ENCODE measurements at regions not wholly inside any gene's neighbourhood (a gene's known extent, or its start where the extent isn't known, plus 50 kb on each side); places are given as distances from the start of the nearest gene placed in this dataset.

DNA sequence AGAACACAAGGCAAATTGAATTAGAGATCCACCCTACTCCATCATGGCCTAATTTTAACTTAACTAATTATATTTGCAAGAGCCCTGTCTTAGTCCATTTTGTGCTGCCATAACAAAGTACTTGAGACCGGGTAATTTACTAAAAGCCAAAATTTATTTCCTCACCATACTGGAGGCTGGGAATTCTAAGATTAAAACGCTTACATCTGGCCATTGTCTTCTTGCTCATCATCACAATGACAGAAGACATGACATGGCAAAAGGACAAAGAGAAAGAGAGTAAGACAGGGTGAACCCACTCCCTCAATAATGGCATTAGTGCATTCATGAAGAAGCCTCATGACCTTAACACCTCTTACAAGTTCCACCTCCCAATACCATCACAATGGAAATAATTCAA, 1068.6 kb downstream of the DNAJB9 start:
- TF ChIP-seq EZH2 (IDR thresholded peaks at IDR 0.05; ENCODE audit: low read length, missing control alignments): no peak
- TF ChIP-seq CTCF (conservative IDR thresholded peaks at IDR 0.05 in 1 of 2, IDR thresholded peaks at IDR 0.05 in 1 of 2; ENCODE audit: low read depth in 1 of 2, low read length in 2 of 2): no peak

Measured in fibroblast of lung (primary cell).